Stimulated activated CD8-positive, alpha-beta memory T cell treated with anti-CD3 and anti-CD28 coated beads, Interleukin-4, amount 100 ng/mL, for 48 hours (primary cell): ENCODE measurements at regions not wholly inside any gene's neighbourhood (a gene's known extent, or its start where the extent isn't known, plus 50 kb on each side); places are given as distances from the start of the nearest gene placed in this dataset.

ENCODE experiments used
- DNase-seq: peaks from one replicate; pipeline ENCODE4 v3.0.0-alpha.2; 2020

GRCh38 chr5:111572561-111572960 lies 60.2 kb upstream of the STARD4 start:
- DNase-seq, result no peak

- no peak for DNase-seq
Measured at GRCh38 chr5:111563031-111563822, 50.9 kb upstream of the STARD4 start.

- no peak for DNase-seq
Measured at GRCh38 chr5:111562561-111562960, 50.2 kb upstream of the STARD4 start.
